ENCODE measurements at regions not wholly inside any gene's neighbourhood (a gene's known extent, or its start where the extent isn't known, plus 50 kb on each side); places are given as distances from the start of the nearest gene placed in this dataset.

GRCh38 chr15:93478947-93479346 lies 389.9 kb upstream of the RGMA start:
- TF ChIP-seq POLR2AphosphoS5 (IDR thresholded peaks at IDR 0.05; ENCODE audit: low read depth, low read length) (no peak), FOSL1 (IDR thresholded peaks at IDR 0.05; ENCODE audit: low read depth) (no peak), RAD21 (IDR thresholded peaks at IDR 0.05; ENCODE audit: low read depth) (no peak)
- TF ChIP-seq, protein P1, sequence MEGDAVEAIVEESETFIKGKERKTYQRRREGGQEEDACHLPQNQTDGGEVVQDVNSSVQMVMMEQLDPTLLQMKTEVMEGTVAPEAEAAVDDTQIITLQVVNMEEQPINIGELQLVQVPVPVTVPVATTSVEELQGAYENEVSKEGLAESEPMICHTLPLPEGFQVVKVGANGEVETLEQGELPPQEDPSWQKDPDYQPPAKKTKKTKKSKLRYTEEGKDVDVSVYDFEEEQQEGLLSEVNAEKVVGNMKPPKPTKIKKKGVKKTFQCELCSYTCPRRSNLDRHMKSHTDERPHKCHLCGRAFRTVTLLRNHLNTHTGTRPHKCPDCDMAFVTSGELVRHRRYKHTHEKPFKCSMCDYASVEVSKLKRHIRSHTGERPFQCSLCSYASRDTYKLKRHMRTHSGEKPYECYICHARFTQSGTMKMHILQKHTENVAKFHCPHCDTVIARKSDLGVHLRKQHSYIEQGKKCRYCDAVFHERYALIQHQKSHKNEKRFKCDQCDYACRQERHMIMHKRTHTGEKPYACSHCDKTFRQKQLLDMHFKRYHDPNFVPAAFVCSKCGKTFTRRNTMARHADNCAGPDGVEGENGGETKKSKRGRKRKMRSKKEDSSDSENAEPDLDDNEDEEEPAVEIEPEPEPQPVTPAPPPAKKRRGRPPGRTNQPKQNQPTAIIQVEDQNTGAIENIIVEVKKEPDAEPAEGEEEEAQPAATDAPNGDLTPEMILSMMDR (IDR thresholded peaks at IDR 0.05 in 2 of 3, conservative IDR thresholded peaks at IDR 0.05 in 1 of 3; ENCODE audit: borderline replicate concordance in 1 of 3, insufficient read depth in 1 of 3, low read depth in 2 of 3, low read length in 2 of 3): no peak
- TF ChIP-seq, protein P2, sequence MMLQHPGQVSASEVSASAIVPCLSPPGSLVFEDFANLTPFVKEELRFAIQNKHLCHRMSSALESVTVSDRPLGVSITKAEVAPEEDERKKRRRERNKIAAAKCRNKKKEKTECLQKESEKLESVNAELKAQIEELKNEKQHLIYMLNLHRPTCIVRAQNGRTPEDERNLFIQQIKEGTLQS (IDR thresholded peaks at IDR 0.05): no peak
